ENCODE measurements at regions not wholly inside any gene's neighbourhood (a gene's known extent, or its start where the extent isn't known, plus 50 kb on each side); places are given as distances from the start of the nearest gene placed in this dataset.

- TF ChIP-seq FOSL1 (tag; conservative IDR thresholded peaks at IDR 0.05) (no peak), EZH2 (IDR thresholded peaks at IDR 0.05; ENCODE audit: borderline replicate concordance, low read depth, low read length) (no peak), SNAPC5 (CRISPR knock-in tag; IDR thresholded peaks at IDR 0.05) (no peak), ZNF354B (CRISPR knock-in tag; IDR thresholded peaks at IDR 0.05) (no peak), ARID3B (CRISPR knock-in tag; IDR thresholded peaks at IDR 0.05; ENCODE audit: borderline replicate concordance) (no peak), ZNF449 (CRISPR knock-in tag; IDR thresholded peaks at IDR 0.05) (no peak), POLR2A (conservative IDR thresholded peaks at IDR 0.05) (no peak), ZNF274 (IDR thresholded peaks at IDR 0.05; ENCODE audit: borderline replicate concordance, low read depth, low read length) (no peak)
- TF ChIP-seq, protein P1, sequence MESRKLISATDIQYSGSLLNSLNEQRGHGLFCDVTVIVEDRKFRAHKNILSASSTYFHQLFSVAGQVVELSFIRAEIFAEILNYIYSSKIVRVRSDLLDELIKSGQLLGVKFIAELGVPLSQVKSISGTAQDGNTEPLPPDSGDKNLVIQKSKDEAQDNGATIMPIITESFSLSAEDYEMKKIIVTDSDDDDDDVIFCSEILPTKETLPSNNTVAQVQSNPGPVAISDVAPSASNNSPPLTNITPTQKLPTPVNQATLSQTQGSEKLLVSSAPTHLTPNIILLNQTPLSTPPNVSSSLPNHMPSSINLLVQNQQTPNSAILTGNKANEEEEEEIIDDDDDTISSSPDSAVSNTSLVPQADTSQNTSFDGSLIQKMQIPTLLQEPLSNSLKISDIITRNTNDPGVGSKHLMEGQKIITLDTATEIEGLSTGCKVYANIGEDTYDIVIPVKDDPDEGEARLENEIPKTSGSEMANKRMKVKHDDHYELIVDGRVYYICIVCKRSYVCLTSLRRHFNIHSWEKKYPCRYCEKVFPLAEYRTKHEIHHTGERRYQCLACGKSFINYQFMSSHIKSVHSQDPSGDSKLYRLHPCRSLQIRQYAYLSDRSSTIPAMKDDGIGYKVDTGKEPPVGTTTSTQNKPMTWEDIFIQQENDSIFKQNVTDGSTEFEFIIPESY (CRISPR knock-in tag; IDR thresholded peaks at IDR 0.05), result no peak
Observed at GRCh38 chr6:62764841-62765240, 446.4 kb upstream of the FKBP1C start.

Data from K562 (cell line).